ENCODE measurements at regions not wholly inside any gene's neighbourhood (a gene's known extent, or its start where the extent isn't known, plus 50 kb on each side); places are given as distances from the start of the nearest gene placed in this dataset.
"Not testable (repeated sequence)": the region's sequence is repeated elsewhere in the genome, so short reads cannot be mapped to it uniquely, and the experiment has no call there.

DNA sequence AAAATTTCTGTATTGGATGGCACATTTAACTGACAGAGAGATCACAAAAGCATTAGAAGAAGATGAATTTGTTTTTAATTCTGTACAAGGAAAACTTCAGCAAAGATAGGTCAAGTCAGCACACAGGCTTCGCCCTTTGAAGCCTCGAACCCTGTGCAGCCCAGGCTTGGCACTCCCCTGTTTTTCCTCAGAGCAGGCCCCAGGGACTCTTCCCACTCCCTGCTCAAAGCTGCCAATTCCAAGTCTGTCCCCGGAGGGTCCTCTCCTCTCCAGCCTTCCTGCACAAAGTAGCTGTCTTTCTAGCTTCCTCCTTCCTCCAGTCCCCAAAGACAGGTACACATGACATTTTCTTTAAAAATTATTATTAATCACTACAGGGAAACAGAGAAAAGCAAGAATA lies 466.3 kb downstream of the PPARGC1A start:
- no peak for DNase-seq (ENCODE audit: low read depth in 3 of 3, low spot score in 2 of 3)

DNA sequence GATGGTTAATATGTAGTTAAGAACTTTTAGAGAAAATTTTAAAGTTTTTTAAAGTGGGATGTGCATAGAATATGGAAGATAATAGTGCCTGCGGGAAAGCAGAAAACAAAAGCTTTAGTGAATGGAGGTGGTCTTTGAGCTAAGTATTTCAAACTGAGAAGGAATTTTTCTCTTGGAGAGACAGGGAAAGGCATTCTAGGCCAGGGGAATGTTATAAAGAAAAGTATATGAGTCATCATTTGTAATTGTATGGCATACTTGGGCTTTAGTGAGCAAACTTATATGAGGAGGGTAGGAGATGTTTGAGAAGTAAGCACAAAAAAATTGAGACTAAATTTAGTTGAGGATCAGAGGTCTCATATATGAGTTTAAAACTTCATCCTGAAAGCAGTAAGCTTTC lies 467.0 kb downstream of the PPARGC1A start:
- no peak for DNase-seq (ENCODE audit: low read depth in 3 of 3, low spot score in 2 of 3)

DNA sequence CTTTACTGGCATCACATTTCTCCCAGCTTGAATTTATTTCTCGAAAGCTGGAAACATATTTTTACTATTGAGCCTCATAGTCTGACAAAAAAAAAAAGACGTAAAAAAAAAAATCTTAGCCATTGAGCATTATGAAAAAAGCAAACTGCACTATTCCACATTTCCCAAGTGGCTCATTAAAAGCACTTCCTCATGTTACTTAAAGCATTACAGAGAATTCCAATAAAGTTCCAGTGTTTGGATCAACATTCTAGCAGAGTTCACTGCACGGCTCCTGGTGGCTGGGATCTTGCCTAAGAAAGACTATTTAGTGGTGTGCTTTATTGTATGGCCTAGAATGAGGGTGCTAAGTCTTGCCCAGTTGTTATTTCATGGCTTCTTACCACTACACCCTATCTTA lies 476.2 kb downstream of the PPARGC1A start:
- DNase-seq (ENCODE audit: low read depth in 3 of 3, low spot score in 2 of 3) = peak in 2 of 3 donors; percentile 15 to 25

DNA sequence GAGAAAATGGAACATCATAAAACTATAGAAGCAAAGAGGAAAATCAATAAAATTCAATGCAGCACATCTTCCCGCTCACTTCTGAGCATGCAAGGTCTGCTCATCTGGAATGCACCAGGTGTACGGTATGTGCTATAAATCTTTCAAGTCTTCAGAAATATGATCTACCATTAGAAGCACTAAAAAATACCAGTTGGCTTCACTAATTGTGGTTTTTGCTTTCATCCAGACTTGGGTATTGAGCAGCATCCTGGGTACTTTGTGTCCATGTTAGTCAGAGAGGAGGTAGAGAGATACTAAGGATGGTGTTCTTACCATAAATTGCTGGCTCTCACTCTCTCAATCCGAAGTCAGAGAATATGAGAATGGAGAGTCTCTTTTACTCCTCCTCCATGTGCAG lies 477.1 kb downstream of the PPARGC1A start:
- peak in 1 of 3 donors; percentile 13 for DNase-seq (ENCODE audit: low read depth in 3 of 3, low spot score in 2 of 3)

DNA sequence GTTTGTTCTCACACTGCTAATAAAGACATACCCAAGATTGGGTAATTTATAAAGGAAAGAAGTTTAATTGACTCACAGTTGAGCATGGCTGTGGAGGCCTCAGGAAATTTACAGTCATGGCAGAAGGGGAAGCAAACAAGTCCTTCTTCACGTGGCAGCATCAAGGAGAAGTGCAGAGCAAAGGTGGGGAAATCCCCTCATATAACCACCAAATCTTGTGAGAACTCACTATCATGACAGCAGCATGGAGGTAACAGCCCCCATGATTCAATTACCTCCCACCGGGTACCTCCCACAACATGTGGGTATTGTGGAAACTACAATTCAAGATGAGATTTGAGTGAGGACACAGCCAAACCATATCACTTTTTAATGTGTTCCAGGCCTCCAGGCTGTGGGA lies 480.9 kb downstream of the PPARGC1A start:
- not testable (repeated sequence) for DNase-seq (ENCODE audit: low read depth in 3 of 3, low spot score in 2 of 3)

DNA sequence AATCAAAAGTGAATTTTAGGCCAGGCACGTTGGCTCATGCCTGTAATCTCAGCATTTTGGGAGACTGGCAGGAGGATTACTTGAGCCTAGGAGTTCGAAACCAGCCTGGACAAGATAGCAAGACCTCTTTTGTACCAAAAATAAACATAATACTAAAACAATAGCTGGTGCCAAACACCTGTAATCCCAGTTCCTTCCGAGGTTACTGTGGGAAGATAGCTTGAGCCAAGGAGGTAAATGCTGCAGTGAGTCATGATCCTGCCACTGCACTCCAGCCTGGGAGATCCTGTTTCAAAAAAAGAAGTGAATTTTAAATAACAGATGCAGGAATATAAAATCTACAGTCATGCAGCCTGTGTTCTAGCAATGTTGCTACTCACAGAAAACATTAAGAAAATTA lies 488.3 kb downstream of the PPARGC1A start:
- DNase-seq (ENCODE audit: low read depth in 3 of 3, low spot score in 2 of 3) = no peak

DNA sequence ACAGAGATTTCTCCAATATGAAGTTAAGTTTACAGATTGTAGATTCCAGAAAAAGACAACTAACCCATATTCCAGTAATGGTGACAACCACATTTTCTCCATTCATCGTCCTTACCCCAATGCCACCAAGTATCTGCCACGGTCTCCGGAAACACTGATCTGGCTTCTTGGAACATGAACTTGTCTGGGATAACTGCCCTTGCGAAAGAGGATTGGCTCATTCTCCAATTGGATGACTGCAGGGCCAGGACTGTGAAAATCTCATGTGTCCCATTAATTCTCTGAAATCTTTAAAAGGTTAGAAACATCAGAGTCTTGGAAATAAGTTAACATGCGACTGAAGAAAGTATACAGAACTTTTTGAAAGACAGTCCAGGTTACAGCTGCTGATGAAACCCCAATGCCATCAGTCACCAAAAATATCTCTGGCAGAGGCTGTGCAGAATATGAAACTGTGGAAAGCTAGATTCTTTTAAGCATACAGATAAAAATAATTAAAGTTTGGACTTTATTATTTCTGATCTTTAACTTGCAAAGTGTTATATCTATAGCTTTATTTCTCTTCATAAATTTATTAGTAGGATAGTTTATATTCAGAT lies 496.9 kb downstream of the PPARGC1A start:
- no peak for DNase-seq (ENCODE audit: low read depth in 3 of 3, low spot score in 2 of 3)

DNA sequence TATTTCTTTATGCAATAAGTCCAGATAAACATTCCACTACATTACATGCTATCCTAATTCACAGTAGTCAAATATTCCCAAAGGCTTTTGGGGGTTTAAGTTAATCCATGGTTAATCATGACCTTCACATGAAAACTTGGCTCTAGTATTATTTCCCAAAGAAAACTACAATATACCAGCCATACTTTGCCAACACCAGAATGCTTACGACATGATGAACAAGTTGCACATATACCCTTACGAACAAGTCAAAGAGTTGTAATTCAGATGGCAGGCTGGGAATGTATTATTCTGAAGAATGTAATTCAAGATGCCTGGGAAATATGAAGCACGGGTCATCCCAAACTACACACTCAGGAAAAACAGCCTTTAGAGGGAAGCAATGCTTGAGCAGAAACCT lies 499.6 kb downstream of the PPARGC1A start:
- no peak for DNase-seq (ENCODE audit: low read depth in 3 of 3, low spot score in 2 of 3)

DNA sequence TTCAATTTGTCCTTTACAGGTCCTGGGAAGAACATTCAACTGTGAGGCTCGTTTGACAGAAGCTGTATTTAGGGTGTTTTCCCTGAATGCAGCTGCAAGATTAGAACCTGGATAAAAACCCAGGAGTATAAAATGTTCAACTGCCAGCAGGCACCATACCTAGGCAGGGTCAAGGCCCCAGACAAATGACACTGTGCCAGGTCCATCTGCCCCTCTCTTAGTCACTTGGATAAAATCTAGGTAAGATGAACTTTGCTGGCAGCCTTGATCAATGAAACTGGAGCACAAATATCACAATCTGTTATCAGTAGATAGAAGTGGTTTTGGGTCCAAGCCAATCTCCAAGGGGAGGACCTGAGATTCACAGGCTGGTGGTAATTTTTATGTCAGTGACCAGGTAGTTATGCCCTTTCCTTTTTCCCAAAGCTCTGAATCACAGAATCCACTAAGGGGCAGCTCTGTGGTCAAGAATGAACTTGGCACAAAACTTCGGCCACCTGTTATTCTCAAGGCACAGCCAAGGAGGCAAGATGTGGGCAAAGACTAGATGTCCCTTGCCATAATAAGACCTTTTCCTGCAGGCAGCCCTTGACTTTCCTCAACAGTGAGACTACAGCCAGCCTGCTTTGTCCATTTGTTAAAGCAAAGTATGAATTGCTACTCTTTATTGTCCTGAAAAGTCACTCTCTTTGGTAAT lies 501.0 kb downstream of the PPARGC1A start:
- DNase-seq (ENCODE audit: low read depth in 3 of 3, low spot score in 2 of 3) = no peak

DNA sequence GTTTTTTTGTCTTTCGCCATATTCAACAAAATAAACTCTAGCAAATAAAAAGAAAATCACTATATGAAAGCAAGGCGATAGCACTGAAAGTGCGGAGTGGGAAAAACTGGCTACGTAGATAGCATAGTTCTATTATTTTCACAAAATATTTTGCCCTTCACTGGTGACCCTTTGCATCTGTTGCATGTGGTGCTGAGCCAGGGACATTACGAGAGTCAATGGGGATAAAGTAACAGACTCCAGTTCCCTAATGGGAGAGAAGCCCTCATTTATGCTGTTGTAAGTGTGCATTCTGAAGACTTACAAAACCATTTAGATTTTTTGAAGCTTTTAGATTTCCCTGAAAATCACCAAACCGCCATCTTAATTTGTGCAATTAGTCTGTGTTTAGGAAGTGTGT lies 501.6 kb downstream of the PPARGC1A start:
- DNase-seq (ENCODE audit: low read depth in 3 of 3, low spot score in 2 of 3) = no peak

DNA sequence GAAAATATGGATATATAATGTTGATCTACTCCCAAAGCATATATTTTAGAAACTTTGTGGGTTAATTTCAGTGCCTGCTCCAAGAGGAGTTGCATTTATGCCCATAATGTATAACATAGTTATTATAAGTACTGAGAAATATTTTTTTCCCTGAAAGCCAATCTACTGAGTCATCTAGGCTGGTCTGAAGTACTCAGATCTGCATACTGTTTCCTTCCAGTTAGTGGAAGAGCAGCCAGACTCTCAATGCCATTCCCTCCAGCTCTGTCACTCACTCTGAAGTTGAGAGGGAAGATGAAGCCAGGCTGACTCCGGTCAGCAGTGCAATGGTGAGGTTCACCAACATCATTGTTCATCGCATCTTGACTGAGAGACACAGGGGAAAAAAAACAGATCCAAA lies 505.1 kb downstream of the PPARGC1A start:
- DNase-seq (ENCODE audit: low read depth in 3 of 3, low spot score in 2 of 3) = no peak

DNA sequence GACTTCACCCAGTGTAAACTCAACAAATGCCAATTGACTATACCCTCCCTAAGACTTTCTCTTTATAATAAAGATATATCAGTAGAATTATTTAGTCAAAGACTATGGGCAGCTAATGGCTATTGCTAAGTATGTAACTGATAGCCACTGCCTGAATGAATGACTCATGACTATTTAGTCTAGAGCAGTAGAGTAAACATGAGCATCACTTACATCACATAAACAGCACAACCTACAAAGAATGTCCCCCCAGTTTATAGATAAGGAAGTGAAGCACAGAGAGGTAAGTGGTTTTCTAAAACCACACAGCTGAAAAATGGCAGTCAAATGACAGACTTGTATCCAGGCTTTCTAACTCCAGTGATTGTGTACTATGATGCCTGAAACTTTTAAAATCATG lies 507.0 kb downstream of the PPARGC1A start:
- DNase-seq (ENCODE audit: low read depth in 3 of 3, low spot score in 2 of 3) = no peak

DNA sequence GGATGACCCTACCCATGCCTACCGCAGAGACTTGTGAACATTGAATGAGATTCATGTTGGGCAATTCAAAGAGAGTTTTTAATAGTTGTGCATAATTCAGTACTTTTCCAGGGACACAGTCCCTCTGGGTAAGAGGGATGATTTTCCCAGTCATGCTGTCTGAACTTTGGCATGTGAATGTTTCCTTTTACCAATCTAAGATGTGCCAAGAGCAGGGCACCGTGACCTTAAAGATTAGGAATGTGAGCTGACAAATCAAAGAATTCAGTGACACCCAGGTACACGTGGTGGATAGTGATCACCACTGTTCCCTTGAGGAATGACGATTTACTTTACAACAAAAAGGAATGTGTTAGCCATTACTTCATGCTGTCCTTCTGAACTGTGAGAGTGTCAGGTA lies 515.6 kb downstream of the PPARGC1A start:
- DNase-seq (ENCODE audit: low read depth in 3 of 3, low spot score in 2 of 3) = no peak

DNA sequence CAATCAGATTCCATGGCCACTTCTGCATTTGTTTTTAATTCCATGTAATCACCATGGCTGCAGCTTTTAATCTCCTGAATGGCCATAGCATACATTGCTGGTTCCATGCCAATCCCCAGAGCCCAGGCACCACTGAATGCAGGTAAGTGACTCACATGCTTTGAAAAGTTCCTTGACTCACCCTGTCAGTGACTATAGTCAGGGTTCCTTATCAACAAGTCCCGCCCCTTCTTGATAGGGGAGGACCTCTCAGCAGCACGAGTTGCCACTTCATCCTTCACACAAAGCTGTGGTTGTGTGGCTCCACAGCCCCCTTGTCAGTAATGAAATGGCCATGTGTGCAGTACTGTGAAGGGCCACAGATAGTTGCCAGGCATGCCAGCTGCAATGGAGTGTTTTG lies 516.6 kb downstream of the PPARGC1A start:
- no peak for DNase-seq (ENCODE audit: low read depth in 3 of 3, low spot score in 2 of 3)

DNA sequence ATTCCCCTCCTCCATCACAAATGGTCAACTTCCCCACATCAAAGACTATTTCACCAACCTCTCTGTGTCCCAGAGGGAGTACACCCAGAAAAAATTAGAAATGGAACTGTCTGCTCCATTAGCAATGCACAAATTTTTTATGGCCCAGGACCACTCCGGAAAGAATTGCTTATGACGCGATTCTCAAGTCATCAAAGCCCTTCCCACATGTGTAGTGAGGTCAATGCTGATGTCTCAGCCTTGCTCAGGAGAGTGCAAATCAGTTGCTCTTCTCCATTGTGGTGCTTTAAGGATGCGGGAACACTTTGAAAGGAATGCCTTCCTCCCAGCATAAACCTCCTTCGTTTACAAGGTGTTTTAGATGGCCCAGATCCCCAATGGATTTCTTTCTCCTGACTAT lies 518.3 kb downstream of the PPARGC1A start:
- no peak for DNase-seq (ENCODE audit: low read depth in 3 of 3, low spot score in 2 of 3)

DNA sequence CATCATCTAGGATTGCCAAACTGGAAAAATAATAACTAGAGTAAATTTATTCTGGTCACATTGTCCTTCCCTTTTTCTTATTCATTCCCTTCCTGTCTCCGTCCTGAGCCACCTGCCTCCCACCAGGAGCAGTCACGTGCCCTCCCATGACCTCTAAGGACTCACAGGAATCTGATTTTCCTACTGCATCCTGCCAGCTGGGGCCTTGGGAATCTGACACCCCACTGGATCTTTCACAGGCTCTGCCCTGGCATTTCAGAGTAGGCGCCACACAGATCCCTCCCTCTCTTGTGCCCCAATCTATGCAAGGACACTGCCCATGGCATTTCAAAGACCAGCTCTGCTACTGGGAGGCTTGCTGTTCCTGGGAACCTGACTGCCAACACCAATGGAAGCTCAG lies 520.5 kb downstream of the PPARGC1A start:
- DNase-seq (ENCODE audit: low read depth in 3 of 3, low spot score in 2 of 3) = peak in 1 of 3 donors; percentile 23

DNA sequence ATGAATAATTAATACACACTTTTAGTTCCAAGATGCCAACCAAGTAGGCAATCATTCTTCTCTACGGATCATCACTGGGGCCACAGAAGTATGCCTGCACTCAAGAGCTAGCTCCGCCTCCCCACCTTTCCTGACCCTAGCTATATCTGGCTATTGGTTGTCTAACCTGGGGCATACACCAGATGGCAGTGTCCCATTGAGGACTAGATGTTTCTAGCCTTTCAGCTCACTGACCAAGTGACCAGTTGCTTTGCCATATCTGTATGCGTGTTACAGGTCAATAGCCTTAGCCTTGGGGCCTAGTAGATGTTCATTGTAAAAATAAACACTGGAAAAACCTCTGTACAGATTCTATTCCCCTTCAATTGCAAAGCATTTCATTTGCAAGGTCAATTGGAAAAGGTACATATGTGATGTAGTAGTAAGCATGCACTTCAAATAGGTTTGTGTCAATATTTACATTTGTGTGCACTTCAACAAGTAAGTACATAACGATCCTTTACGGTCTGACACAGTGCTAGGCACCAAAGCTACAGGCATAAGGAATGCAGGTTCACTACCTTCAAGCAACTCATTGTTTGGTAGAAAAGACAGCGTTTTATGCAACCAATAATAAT lies 521.7 kb downstream of the PPARGC1A start:
- no peak for DNase-seq (ENCODE audit: low read depth in 3 of 3, low spot score in 2 of 3)

DNA sequence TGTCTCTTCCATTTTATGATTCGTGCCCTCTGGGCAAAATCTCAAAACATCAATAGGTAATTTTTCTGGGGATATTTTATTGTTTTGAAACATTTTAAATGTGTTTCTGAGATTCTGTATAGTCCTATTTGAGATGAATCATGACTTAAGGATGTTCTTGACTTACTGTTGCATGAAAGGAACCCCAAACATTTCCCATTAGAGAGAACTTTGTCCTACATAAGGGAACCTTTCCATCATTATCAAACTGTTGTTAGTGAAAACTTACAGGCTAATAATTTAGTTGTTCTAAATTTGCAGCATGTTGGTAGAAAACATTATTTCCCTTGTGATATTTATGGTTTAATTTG lies 523.3 kb downstream of the PPARGC1A start:
- DNase-seq (ENCODE audit: low read depth in 3 of 3, low spot score in 2 of 3) = no peak

DNA sequence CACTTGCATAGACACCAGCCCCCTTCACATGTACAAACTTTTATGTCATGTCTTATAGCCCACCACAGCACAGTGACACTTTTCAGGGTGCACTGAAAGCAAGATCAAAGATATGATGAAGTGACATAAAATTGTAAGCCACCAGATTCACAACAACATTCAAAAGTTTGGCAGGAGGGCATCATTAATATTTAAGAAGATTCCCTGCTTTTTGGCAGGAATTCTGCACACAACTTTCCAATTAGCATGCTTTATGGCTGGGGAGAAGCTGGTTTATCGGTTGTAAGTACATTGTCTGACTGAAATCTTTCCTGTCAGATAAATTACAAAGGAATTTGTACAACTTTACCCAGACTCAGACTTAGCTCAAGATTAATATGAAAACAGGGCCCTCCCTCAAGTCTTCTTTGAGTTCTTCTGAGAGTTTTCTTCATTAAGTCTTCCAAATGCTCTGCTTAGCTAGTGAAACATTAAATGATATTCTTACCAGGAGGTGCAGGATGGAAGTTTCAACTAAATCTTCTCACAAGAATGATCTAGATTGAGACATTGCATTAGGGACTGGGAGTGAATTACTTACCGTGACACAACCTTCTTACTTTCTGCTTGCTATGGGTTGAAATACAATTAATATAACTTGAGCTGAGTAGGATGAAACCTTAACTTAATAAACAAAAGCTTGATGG lies 523.8 kb downstream of the PPARGC1A start:
- no peak for DNase-seq (ENCODE audit: low read depth in 3 of 3, low spot score in 2 of 3)

DNA sequence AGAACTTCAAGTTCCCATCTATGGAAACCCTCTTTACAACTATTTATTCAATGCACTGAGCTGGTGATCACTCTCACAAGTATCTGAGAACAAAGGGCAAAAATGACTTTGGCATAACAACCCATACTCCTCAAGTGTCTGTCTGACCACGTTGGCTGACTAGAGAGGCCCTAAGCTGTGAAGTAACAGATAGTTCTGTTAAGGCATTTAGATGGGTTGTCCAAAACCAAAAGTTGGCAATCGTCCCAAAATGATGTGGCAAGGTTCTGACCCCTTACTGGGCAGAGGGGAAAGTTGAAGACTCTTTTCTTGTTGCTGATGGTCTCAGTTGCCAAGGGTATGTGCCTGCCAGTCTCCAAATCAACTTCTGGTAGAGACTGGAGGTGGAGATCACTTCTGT lies 524.8 kb downstream of the PPARGC1A start:
- DNase-seq (ENCODE audit: low read depth in 3 of 3, low spot score in 2 of 3) = no peak

DNA sequence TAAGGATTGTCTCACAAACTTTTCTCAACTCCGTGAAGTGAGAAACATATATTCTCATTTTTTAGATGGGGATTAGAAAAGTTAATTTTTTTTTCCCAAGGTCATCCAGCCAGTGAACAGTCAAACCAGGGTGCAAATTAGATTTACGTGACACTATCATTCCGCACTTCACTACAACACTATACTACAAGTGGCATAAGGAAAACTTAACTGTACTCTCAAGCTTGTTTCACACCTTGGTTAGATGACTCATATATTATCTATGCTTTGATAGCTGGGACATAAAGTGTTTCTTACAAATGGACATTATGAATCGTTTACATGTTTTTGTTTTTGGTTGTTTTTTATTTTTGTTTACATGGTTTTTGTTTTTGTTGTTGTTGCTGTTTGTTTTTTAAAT lies 525.7 kb downstream of the PPARGC1A start:
- no peak for DNase-seq (ENCODE audit: low read depth in 3 of 3, low spot score in 2 of 3)

DNA sequence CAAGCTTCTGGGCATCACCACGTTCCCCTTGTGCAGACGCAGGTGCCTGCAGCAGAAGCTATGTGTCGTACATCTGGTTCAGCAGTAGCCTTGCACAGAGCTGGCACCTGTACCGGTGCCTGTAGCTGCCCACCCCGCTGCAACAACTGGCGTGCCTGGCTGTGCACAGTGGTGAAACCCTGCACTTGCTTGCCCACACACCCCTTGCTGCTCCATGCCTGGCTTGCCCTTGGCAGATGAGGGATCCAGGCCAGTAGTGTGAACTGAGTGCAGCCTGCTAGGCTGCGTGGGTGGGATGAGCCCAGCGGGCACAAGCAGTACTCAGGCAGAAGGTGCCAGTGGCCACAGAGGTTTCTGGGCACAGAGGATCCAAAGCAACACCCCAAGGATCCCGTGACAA lies 528.4 kb downstream of the PPARGC1A start:
- DNase-seq (ENCODE audit: low read depth in 3 of 3, low spot score in 2 of 3) = no peak

All from right renal cortex interstitium (tissue), 3 donors.